Stomach (tissue), 4 donors: ENCODE measurements at regions not wholly inside any gene's neighbourhood (a gene's known extent, or its start where the extent isn't known, plus 50 kb on each side); places are given as distances from the start of the nearest gene placed in this dataset.

Experiments used
- CTCF ChIP-seq, 7 experiments: fragments of 450-650 bp in 4 of 7; fragments of 200-600 bp in 3 of 7; sonication (generic) in 3 of 7; IDR thresholded peaks; one replicate each; pipeline ENCODE4 v1.5.1; 2016 to 2019; ENCODE audit warnings: antibody characterized with exemption in 7 of 7, control low read depth in 2 of 7, mild to moderate bottlenecking in 1 of 7
- EP300 ChIP-seq: sonication (generic); formaldehyde crosslinking; IDR thresholded peaks from one replicate; pipeline ENCODE4 v1.6.1; 2017; ENCODE audit warnings: antibody characterized with exemption

GRCh38 chr15:93989440-93989998 lies 241.8 kb upstream of the MCTP2 start:
- TF ChIP-seq CTCF (IDR thresholded peaks at IDR 0.05), result no peak
- no peak for TF ChIP-seq EP300
